Tibial nerve (tissue), 4 donors: ENCODE measurements at regions not wholly inside any gene's neighbourhood (a gene's known extent, or its start where the extent isn't known, plus 50 kb on each side); places are given as distances from the start of the nearest gene placed in this dataset.

Source experiments
- DNase-seq, 2 donors: peaks; one replicate each; pipeline ENCODE4 v3.0.0-alpha.2; 2019; ENCODE audit warnings: low spot score in 2 of 2
- H3K27ac ChIP-seq, 4 donors: fragments of 200-600 bp; sonication (generic) in 3 of 4; one replicate each; pipeline ENCODE4 v1.5.1; 2017 to 2019; ENCODE audit warnings: mild to moderate bottlenecking in 1 of 4
- H3K27me3 ChIP-seq, 2 donors: fragments of 200-600 bp; sonication (generic) in 1 of 2; one replicate each; pipeline versions ENCODE4 v1.5.1 to v1.6.0; 2017 to 2019
- H3K36me3 ChIP-seq, 3 donors: fragments of 200-600 bp; sonication (generic); one replicate each; pipeline ENCODE4 v1.5.1; 2018 to 2019
- H3K4me1 ChIP-seq, 4 donors: fragments of 200-600 bp; sonication (generic) in 3 of 4; one replicate each; pipeline ENCODE4 v1.5.1; 2017 to 2019
- H3K4me3 ChIP-seq, 4 donors: fragments of 200-600 bp; sonication (generic) in 3 of 4; one replicate each; pipeline ENCODE4 v1.5.1; 2017 to 2019; ENCODE audit warnings: mild to moderate bottlenecking in 1 of 4, moderate library complexity in 1 of 4
- H3K9me3 ChIP-seq, 4 donors: fragments of 200-600 bp; sonication (generic) in 3 of 4; one replicate each; pipeline ENCODE4 v1.5.1; 2017 to 2019
- CTCF ChIP-seq, 5 experiments: fragments of 200-600 bp in 3 of 5; fragments of 450-650 bp in 2 of 5; sonication (generic) in 3 of 5; IDR thresholded peaks; one replicate each; pipeline ENCODE4 v1.5.1; 2016 to 2019; ENCODE audit warnings: antibody characterized with exemption in 5 of 5, mild to moderate bottlenecking in 3 of 5, moderate library complexity in 2 of 5
- EP300 ChIP-seq, 2 donors: sonication (generic); formaldehyde crosslinking; IDR thresholded peaks; one replicate each; pipeline ENCODE4 v1.6.1; 2017; ENCODE audit warnings: antibody characterized with exemption in 2 of 2, mild to moderate bottlenecking in 1 of 2
- POLR2A ChIP-seq, 2 donors: fragments of 450-650 bp; IDR thresholded peaks; one replicate each; pipeline ENCODE4 v1.6.1; 2017; ENCODE audit warnings: antibody characterized with exemption in 2 of 2, mild to moderate bottlenecking in 2 of 2, moderate library complexity in 2 of 2
- WGBS, 2 donors: methylation state at CpG; one replicate each; pipeline ENCODE4 v1.1.5; 2018; 5-methylcytosine and 5-hydroxymethylcytosine counted together

- Histone ChIP-seq H3K9me3 (peaks cover 0 to 17% (median 0%) of the 10 kb centered on the region in 4 donors), H3K27ac (no peak overlapping the region), H3K4me1 (no peaks in the 10 kb centered on the region), H3K4me3 (no peak overlapping the region), H3K27me3 (no peaks in the 10 kb centered on the region), H3K36me3 (no peaks in the 10 kb centered on the region)
- no peak for DNase-seq
- no peak for TF ChIP-seq EP300 (IDR thresholded peaks at IDR 0.05)
- no peak for TF ChIP-seq CTCF (IDR thresholded peaks at IDR 0.05)
- TF ChIP-seq POLR2A (IDR thresholded peaks at IDR 0.05) = no peak
- 86 to 93% methylated on average over 10 to 11 of the region's 12 CpGs for WGBS, 2 donors
Measured at GRCh38 chr7:156005202-156005691, 193.0 kb upstream of the SHH start.

GRCh38 chr7:156004265-156005201 lies 192.3 kb upstream of the SHH start:
- Histone ChIP-seq H3K9me3 (peaks cover 0 to 15% (median 0%) of the 10 kb centered on the region in 4 donors), H3K27me3 (no peaks in the 10 kb centered on the region), H3K4me3 (no peak overlapping the region), H3K27ac (no peak overlapping the region), H3K4me1 (no peaks in the 10 kb centered on the region), H3K36me3 (no peaks in the 10 kb centered on the region)
- no peak for TF ChIP-seq POLR2A (IDR thresholded peaks at IDR 0.05)
- TF ChIP-seq CTCF (IDR thresholded peaks at IDR 0.05) = no peak
- TF ChIP-seq EP300 (IDR thresholded peaks at IDR 0.05) = no peak
- WGBS, 2 donors = 89 to 90% methylated on average over 36 to 38 of the region's 38 CpGs
- no peak for DNase-seq

GRCh38 chr7:156003220-156004162 lies 191.2 kb upstream of the SHH start:
- no peak overlapping the region for H3K27ac ChIP-seq
- no peaks in the 10 kb centered on the region for H3K27me3 ChIP-seq
- WGBS, 2 donors = 77 to 84% methylated on average over 22 of the region's 22 CpGs
- no peak overlapping the region for H3K4me3 ChIP-seq
- peaks cover 0 to 12% (median 0%) of the 10 kb centered on the region in 4 donors for H3K9me3 ChIP-seq
- DNase-seq = no peak
- H3K36me3 ChIP-seq = no peaks in the 10 kb centered on the region
- TF ChIP-seq POLR2A (IDR thresholded peaks at IDR 0.05) = no peak
- no peak for TF ChIP-seq EP300 (IDR thresholded peaks at IDR 0.05)
- no peak for TF ChIP-seq CTCF (IDR thresholded peaks at IDR 0.05)
- no peaks in the 10 kb centered on the region for H3K4me1 ChIP-seq

- Histone ChIP-seq H3K4me3 (no peak overlapping the region), H3K27ac (no peak overlapping the region), H3K4me1 (no peaks in the 10 kb centered on the region), H3K36me3 (no peaks in the 10 kb centered on the region), H3K27me3 (no peaks in the 10 kb centered on the region), H3K9me3 (peaks cover 0 to 8% (median 0%) of the 10 kb centered on the region in 4 donors)
- no peak for TF ChIP-seq CTCF (IDR thresholded peaks at IDR 0.05)
- TF ChIP-seq POLR2A (IDR thresholded peaks at IDR 0.05) = no peak
- no peak for TF ChIP-seq EP300 (IDR thresholded peaks at IDR 0.05)
- whole genome bisulfite sequencing, 2 donors = 83 to 85% methylated on average over 17 of the region's 17 CpGs
- DNase-seq = no peak
Measured at GRCh38 chr7:156002362-156003066, 190.3 kb upstream of the SHH start.
